ENCODE measurements at regions not wholly inside any gene's neighbourhood (a gene's known extent, or its start where the extent isn't known, plus 50 kb on each side); places are given as distances from the start of the nearest gene placed in this dataset.

- DNase-seq (ENCODE audit: low spot score) = no peak
These were observed 142.0 kb downstream of the COL6A3 start for GRCh38 chr2:237271698-237272652.
